Right lobe of liver (tissue), 6 donors: ENCODE measurements at regions not wholly inside any gene's neighbourhood (a gene's known extent, or its start where the extent isn't known, plus 50 kb on each side); places are given as distances from the start of the nearest gene placed in this dataset.
"Not testable (repeated sequence)": the region's sequence is repeated elsewhere in the genome, so short reads cannot be mapped to it uniquely, and the experiment has no call there.

Source experiments
- ATAC-seq, 4 donors: fragments of 200-7000 bp; cut with Tn5 transposase; one replicate each; pipeline ENCODE4 v1.9.1; 2020; ENCODE audit warnings: mild to moderate bottlenecking in 4 of 4, moderate library complexity in 4 of 4
- DNase-seq, 3 donors: peaks; one replicate each; pipeline ENCODE4 v3.0.0-alpha.2; 2020
- H3K27ac ChIP-seq, 3 donors: fragments of 200-600 bp; one replicate each; pipeline ENCODE4 v1.8.0; 2022
- H3K27me3 ChIP-seq, 2 donors: fragments of 200-600 bp; one replicate each; pipeline ENCODE4 v1.8.0; 2022
- H3K36me3 ChIP-seq, 4 donors: fragments of 200-600 bp; sonication (generic) in 1 of 4; one replicate each; pipeline versions ENCODE4 v1.5.1 to v1.8.0; 2017 to 2022; ENCODE audit warnings: control low read depth in 1 of 4
- H3K4me1 ChIP-seq, 4 donors: fragments of 200-600 bp; sonication (generic) in 1 of 4; one replicate each; pipeline versions ENCODE4 v1.5.1 to v1.8.0; 2017 to 2022; ENCODE audit warnings: control low read depth in 1 of 4
- H3K4me3 ChIP-seq, 3 donors: fragments of 200-600 bp; one replicate each; pipeline ENCODE4 v1.8.0; 2022
- H3K9me3 ChIP-seq, 4 donors: fragments of 200-600 bp; sonication (generic) in 1 of 4; one replicate each; pipeline versions ENCODE4 v1.5.1 to v1.8.0; 2017 to 2022; ENCODE audit warnings: control low read depth in 1 of 4
- POLR2A ChIP-seq: fragments of 450-650 bp; IDR thresholded peaks from one replicate; pipeline ENCODE4 v1.6.1; 2017; ENCODE audit warnings: antibody characterized with exemption, mild to moderate bottlenecking
- WGBS: methylation state at CpG from one replicate; pipeline ENCODE4 v1.1.6; 2018; ENCODE audit warnings: low coverage, low lambda C conversion rate; ENCODE audit not compliant: insufficient coverage; ENCODE audit errors: missing lambda C conversion rate; 5-methylcytosine and 5-hydroxymethylcytosine counted together
- intact Hi-C, 2 donors: fragments of 100-400 bp; cut with DNase I; formaldehyde crosslinking; loops; one replicate each; pipeline versions ENCODE4 v1.11.2 to v1.14.1; 2022
- TF ChIP-seq, protein P1 (sequence below), 4 donors: fragments of 200-600 bp in 3 of 4; fragments of 450-650 bp in 1 of 4; IDR thresholded peaks; one replicate each; pipeline versions ENCODE4 v1.5.1 to v1.8.0; 2016 to 2022; ENCODE audit warnings: antibody characterized with exemption in 4 of 4, mild to moderate bottlenecking in 2 of 4
- donor health status: DM: no; HTN: yes; CAD: no.
- donor health status: DM: no; HTN: no; CAD: no.
- donor health status: DM: no; HTN: no; CAD: no.
- donor health status: DM: no; HTN: yes; CAD: no.
- donor health status: DM: no; HTN: yes; CAD: no.

- ATAC-seq (no peak), DNase-seq (no peak)
- TF ChIP-seq, protein P1, sequence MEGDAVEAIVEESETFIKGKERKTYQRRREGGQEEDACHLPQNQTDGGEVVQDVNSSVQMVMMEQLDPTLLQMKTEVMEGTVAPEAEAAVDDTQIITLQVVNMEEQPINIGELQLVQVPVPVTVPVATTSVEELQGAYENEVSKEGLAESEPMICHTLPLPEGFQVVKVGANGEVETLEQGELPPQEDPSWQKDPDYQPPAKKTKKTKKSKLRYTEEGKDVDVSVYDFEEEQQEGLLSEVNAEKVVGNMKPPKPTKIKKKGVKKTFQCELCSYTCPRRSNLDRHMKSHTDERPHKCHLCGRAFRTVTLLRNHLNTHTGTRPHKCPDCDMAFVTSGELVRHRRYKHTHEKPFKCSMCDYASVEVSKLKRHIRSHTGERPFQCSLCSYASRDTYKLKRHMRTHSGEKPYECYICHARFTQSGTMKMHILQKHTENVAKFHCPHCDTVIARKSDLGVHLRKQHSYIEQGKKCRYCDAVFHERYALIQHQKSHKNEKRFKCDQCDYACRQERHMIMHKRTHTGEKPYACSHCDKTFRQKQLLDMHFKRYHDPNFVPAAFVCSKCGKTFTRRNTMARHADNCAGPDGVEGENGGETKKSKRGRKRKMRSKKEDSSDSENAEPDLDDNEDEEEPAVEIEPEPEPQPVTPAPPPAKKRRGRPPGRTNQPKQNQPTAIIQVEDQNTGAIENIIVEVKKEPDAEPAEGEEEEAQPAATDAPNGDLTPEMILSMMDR (IDR thresholded peaks at IDR 0.05), result no peak
- no peak for TF ChIP-seq POLR2A
- Histone ChIP-seq H3K36me3 (no peaks in the 10 kb centered on the region), H3K9me3 (no peaks in the 10 kb centered on the region), H3K27ac (no peak overlapping the region), H3K4me1 (no peaks in the 10 kb centered on the region), H3K27me3 (no peaks in the 10 kb centered on the region), H3K4me3 (no peak overlapping the region)
- intact Hi-C loops, result no loop called here
- WGBS, result 74% methylated on average over 5 of the region's 6 CpGs
Measured at GRCh38 chr3:8320711-8321458, 180.7 kb upstream of the LMCD1 start.

DNA sequence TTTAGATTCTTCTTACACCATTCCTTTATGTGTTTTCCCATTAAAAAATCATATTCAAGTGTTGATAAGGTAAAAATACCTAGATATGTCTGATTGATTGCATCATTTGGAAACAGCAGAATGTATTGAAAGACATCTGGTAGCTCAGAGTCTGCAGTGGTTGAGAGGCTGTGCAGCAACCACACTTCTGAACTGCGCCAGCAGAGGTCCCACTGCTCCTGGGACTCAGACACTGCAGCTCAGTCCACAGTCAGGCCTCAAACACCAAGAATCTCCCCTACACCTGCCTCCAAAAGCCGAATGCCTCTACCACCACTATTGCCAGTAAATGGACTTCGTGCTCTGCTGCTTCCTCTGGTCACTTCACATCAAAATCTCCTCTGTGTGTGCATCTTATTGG, 176.9 kb upstream of the LMCD1 start:
- Histone ChIP-seq H3K27me3 (no peaks in the 10 kb centered on the region), H3K4me3 (no peak overlapping the region), H3K27ac (no peak overlapping the region), H3K4me1 (no peaks in the 10 kb centered on the region), H3K36me3 (no peaks in the 10 kb centered on the region), H3K9me3 (no peaks in the 10 kb centered on the region)
- ATAC-seq (peak; percentile 49 to 78 (median 62)), DNase-seq (peak in 1 of 3 donors; percentile 32)
- no peak for TF ChIP-seq POLR2A
- TF ChIP-seq, protein P1 (IDR thresholded peaks at IDR 0.05), result peak; percentile 26 to 48 (median 34)
- 72% methylated on average over 3 of the region's 3 CpGs for WGBS
- intact Hi-C loops, result no loop called here

GRCh38 chr3:8325306-8325705, 176.3 kb upstream of the LMCD1 start:
- Histone ChIP-seq H3K27me3 (no peaks in the 10 kb centered on the region), H3K4me3 (no peak overlapping the region), H3K36me3 (no peaks in the 10 kb centered on the region), H3K4me1 (no peaks in the 10 kb centered on the region), H3K9me3 (no peaks in the 10 kb centered on the region), H3K27ac (no peak overlapping the region)
- intact Hi-C loops, result no loop called here
- no peak for ATAC-seq
- 59% methylated on average over 2 of the region's 2 CpGs for WGBS
- DNase-seq, result no peak
- TF ChIP-seq, protein P1 (IDR thresholded peaks at IDR 0.05), result no peak
- TF ChIP-seq POLR2A, result no peak

- intact Hi-C loops, H3K27ac ChIP-seq: not testable (repeated sequence)
- WGBS, result 87% methylated on average over 14 of the region's 18 CpGs
Measured at GRCh38 chr3:8325833-8326232, 175.8 kb upstream of the LMCD1 start.

DNA sequence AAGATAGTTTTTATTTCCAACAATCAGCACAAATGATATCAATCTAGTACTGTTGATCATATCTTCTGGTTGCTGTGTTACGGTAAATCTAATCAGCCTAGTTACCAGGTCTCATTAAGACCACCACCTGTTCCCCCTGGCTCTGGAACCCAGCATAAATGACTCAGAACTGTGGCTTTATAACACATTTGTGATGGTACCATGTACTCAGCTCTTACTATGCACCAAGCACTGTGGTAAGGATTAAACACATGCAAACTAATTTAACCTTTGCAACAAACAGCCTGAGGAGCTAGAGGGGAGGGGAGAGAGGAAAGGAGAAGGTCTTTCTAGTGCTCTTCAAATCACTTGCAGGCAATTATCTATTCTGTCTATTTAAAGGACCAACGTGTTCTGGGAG, 173.9 kb upstream of the LMCD1 start:
- no peaks in the 10 kb centered on the region for H3K36me3 ChIP-seq
- H3K27ac ChIP-seq, result no peak overlapping the region
- WGBS, result 67% methylated on average over 2 of the region's 2 CpGs
- no peak for DNase-seq
- no peak for TF ChIP-seq POLR2A
- TF ChIP-seq, protein P1 (IDR thresholded peaks at IDR 0.05), result no peak
- ATAC-seq, result no peak
- H3K4me3 ChIP-seq, result no peak overlapping the region
- intact Hi-C loops, result no loop called here
- no peaks in the 10 kb centered on the region for H3K4me1 ChIP-seq
- no peaks in the 10 kb centered on the region for H3K9me3 ChIP-seq
- H3K27me3 ChIP-seq, result no peaks in the 10 kb centered on the region

More at GRCh38 chr3:8325833-8326232, 175.8 kb upstream of the LMCD1 start:
- H3K9me3 ChIP-seq, H3K27me3 ChIP-seq, H3K4me1 ChIP-seq, DNase-seq, ATAC-seq, H3K4me3 ChIP-seq, H3K36me3 ChIP-seq: not testable (repeated sequence)
